ENCODE measurements at regions not wholly inside any gene's neighbourhood (a gene's known extent, or its start where the extent isn't known, plus 50 kb on each side); places are given as distances from the start of the nearest gene placed in this dataset.

- no peaks in the 10 kb centered on the region for H3K9me2 ChIP-seq (ENCODE audit: insufficient read depth)
- no peaks in the 10 kb centered on the region for H3K36me3 ChIP-seq (ENCODE audit: insufficient read depth)
- no peaks in the 10 kb centered on the region for H3K27me3 Mint-ChIP-seq (ENCODE audit: insufficient read depth, low read depth, poor library complexity)
- H4K20me1 ChIP-seq (replicated peaks; ENCODE audit: insufficient read depth), result no peaks in the 10 kb centered on the region
- 0 out of 3 replicates have a peak, but pooled peaks cover 3% of the 10 kb centered on the region for H3K4me1 Mint-ChIP-seq
- no peak overlapping the region; the same call in 1 of the 2 replicates for H3K27ac Mint-ChIP-seq
- TF ChIP-seq JUNB (IDR thresholded peaks at IDR 0.05; ENCODE audit: unreplicated experiment) (no peak), ETS1 (IDR thresholded peaks at IDR 0.05) (no peak), ZNF331 (CRISPR knock-in tag; IDR thresholded peaks at IDR 0.05; ENCODE audit: low read depth) (no peak), NANOG (IDR thresholded peaks at IDR 0.05; ENCODE audit: borderline replicate concordance) (no peak), ZNF114 (CRISPR knock-in tag; IDR thresholded peaks at IDR 0.05) (no peak), REST (IDR thresholded peaks at IDR 0.05; ENCODE audit: unreplicated experiment) (no peak), EZH2phosphoT487 (IDR thresholded peaks at IDR 0.05; ENCODE audit: unreplicated experiment) (no peak), CTCF (conservative IDR thresholded peaks at IDR 0.05; ENCODE audit: low read depth in 2 of 2) (no peak), POLR2AphosphoS5 (IDR thresholded peaks at IDR 0.05; ENCODE audit: low read depth) (no peak), STAT1 (IDR thresholded peaks at IDR 0.05; ENCODE audit: unreplicated experiment) (no peak), EZH2 (IDR thresholded peaks at IDR 0.05; ENCODE audit: low read depth, unreplicated experiment) (no peak), ZNF462 (CRISPR knock-in tag; IDR thresholded peaks at IDR 0.05) (no peak), CREB1 (CRISPR knock-in tag; IDR thresholded peaks at IDR 0.05; ENCODE audit: low read depth) (no peak)
- DNase-seq (ENCODE audit: low spot score) (no peak), ATAC-seq (no peak)
- H3K36me3 Mint-ChIP-seq (ENCODE audit: low read depth), result no peaks in the 10 kb centered on the region
- H3K4me3 Mint-ChIP-seq, result no peak overlapping the region
- no peaks in the 10 kb centered on the region for H3K4me1 ChIP-seq (ENCODE audit: insufficient read depth)
- no peaks in the 10 kb centered on the region for H3F3A ChIP-seq (replicated peaks; ENCODE audit: low read depth)
- H3K9me3 Mint-ChIP-seq, result no peaks in the 10 kb centered on the region
- no peaks in the 10 kb centered on the region for H3K27me3 ChIP-seq (ENCODE audit: insufficient read depth)
- no peak overlapping the region for H3K4me2 ChIP-seq
- no peak overlapping the region for H3K4me3 ChIP-seq
- no peaks in the 10 kb centered on the region for H3K79me2 ChIP-seq (replicated peaks; ENCODE audit: insufficient read depth)
- H2AFZ ChIP-seq, result 0 out of 2 replicates have a peak overlapping the region, but pooled peaks have one; percentile 12
- H3K27ac ChIP-seq (ENCODE audit: low read depth), result no peak overlapping the region
These were observed 534.3 kb downstream of the ETS1 start for GRCh38 chr11:128052912-128053641.

Measured in GM23338 (cell line).